Nephron (organoid): ENCODE measurements at regions not wholly inside any gene's neighbourhood (a gene's known extent, or its start where the extent isn't known, plus 50 kb on each side); places are given as distances from the start of the nearest gene placed in this dataset.

ENCODE experiments used
- H3K27ac Mint-ChIP-seq, 3 experiments: 2 replicates each; pipeline ENCODE4 v1.8.0; 2020; ENCODE audit warnings: mixed read lengths in 3 of 3, mild to moderate bottlenecking in 2 of 3, moderate library complexity in 1 of 3
- H3K27me3 Mint-ChIP-seq: 2 replicates; pipeline ENCODE4 v1.8.0; 2021; ENCODE audit warnings: low read depth, mild to moderate bottlenecking, moderate library complexity, mixed read lengths
- H3K36me3 Mint-ChIP-seq: 2 replicates; pipeline ENCODE4 v1.8.0; 2020; ENCODE audit warnings: low read depth, mixed read lengths
- H3K4me1 Mint-ChIP-seq: 2 replicates; pipeline ENCODE4 v1.8.0; 2020; ENCODE audit warnings: mixed read lengths
- H3K4me3 Mint-ChIP-seq, 3 experiments: 2 replicates each; pipeline ENCODE4 v1.8.0; 2020; ENCODE audit warnings: mild to moderate bottlenecking in 3 of 3, mixed read lengths in 3 of 3, moderate library complexity in 2 of 3
- H3K9me3 Mint-ChIP-seq: 2 replicates; pipeline ENCODE4 v1.8.0; 2020; ENCODE audit warnings: mixed read lengths
- CTCF ChIP-seq, 3 experiments: fragments of 200-600 bp; sonication (generic); IDR thresholded peaks; one replicate each; pipeline ENCODE4 v1.5.0; 2021; ENCODE audit warnings: antibody characterized with exemption in 3 of 3; ENCODE audit not compliant: unreplicated experiment in 3 of 3

GRCh38 chr6:27133281-27134227 lies 113.9 kb upstream of the PRSS16 start:
- Mint-ChIP-seq H3K4me3 (no peak overlapping the region), H3K36me3 (no peaks in the 10 kb centered on the region), H3K27ac (no peak overlapping the region), H3K9me3 (no peaks in the 10 kb centered on the region), H3K4me1 (peaks cover 30% of the 10 kb centered on the region), H3K27me3 (no peaks in the 10 kb centered on the region)
- no peak for TF ChIP-seq CTCF (IDR thresholded peaks at IDR 0.05; ENCODE audit: unreplicated experiment in 3 of 3)

- Mint-ChIP-seq H3K27me3 (no peaks in the 10 kb centered on the region), H3K4me1 (peaks cover 37% of the 10 kb centered on the region), H3K36me3 (no peaks in the 10 kb centered on the region), H3K4me3 (peak overlapping the region; percentile 26 to 65 (median 50)), H3K27ac (peak overlapping the region in 2 of 3 experiments; percentile 59 to 75), H3K9me3 (no peaks in the 10 kb centered on the region)
- no peak for TF ChIP-seq CTCF (IDR thresholded peaks at IDR 0.05; ENCODE audit: unreplicated experiment in 3 of 3)
These were observed 112.3 kb upstream of the PRSS16 start for GRCh38 chr6:27135087-27135657.

- H3K27me3 Mint-ChIP-seq: no peaks in the 10 kb centered on the region
- H3K36me3 Mint-ChIP-seq: no peaks in the 10 kb centered on the region
- no peaks in the 10 kb centered on the region for H3K9me3 Mint-ChIP-seq
- peaks cover 44% of the 10 kb centered on the region for H3K4me1 Mint-ChIP-seq
- H3K27ac Mint-ChIP-seq: no peak overlapping the region
- H3K4me3 Mint-ChIP-seq: peak overlapping the region in 1 of 3 experiments; percentile 20
- no peak for TF ChIP-seq CTCF (IDR thresholded peaks at IDR 0.05; ENCODE audit: unreplicated experiment in 3 of 3)
These were observed 111.3 kb upstream of the PRSS16 start for GRCh38 chr6:27136077-27136644.

GRCh38 chr6:27136978-27137814 lies 110.3 kb upstream of the PRSS16 start:
- no peak for TF ChIP-seq CTCF (IDR thresholded peaks at IDR 0.05; ENCODE audit: unreplicated experiment in 3 of 3)
- no peaks in the 10 kb centered on the region for H3K36me3 Mint-ChIP-seq
- H3K27ac Mint-ChIP-seq: peak overlapping the region; percentile 70 to 99 (median 71)
- H3K4me1 Mint-ChIP-seq: peaks cover 51% of the 10 kb centered on the region
- H3K27me3 Mint-ChIP-seq: no peaks in the 10 kb centered on the region
- H3K4me3 Mint-ChIP-seq: peak overlapping the region; percentile 47 to 56 (median 52)
- no peaks in the 10 kb centered on the region for H3K9me3 Mint-ChIP-seq

- Mint-ChIP-seq H3K4me1 (peaks cover 51% of the 10 kb centered on the region), H3K27ac (peak overlapping the region; percentile 99 to 100 (median 100)), H3K36me3 (peaks cover 2% of the 10 kb centered on the region)
These were observed 109.1 kb upstream of the PRSS16 start for GRCh38 chr6:27138406-27138805.

More at GRCh38 chr6:27138406-27138805, 109.1 kb upstream of the PRSS16 start:
- Mint-ChIP-seq H3K4me3 (peak overlapping the region; percentile 97 to 99 (median 98)), H3K27me3 (no peaks in the 10 kb centered on the region), H3K9me3 (no peaks in the 10 kb centered on the region)
- no peak for TF ChIP-seq CTCF (IDR thresholded peaks at IDR 0.05; ENCODE audit: unreplicated experiment in 3 of 3)
